ENCODE measurements at regions not wholly inside any gene's neighbourhood (a gene's known extent, or its start where the extent isn't known, plus 50 kb on each side); places are given as distances from the start of the nearest gene placed in this dataset.

DNA sequence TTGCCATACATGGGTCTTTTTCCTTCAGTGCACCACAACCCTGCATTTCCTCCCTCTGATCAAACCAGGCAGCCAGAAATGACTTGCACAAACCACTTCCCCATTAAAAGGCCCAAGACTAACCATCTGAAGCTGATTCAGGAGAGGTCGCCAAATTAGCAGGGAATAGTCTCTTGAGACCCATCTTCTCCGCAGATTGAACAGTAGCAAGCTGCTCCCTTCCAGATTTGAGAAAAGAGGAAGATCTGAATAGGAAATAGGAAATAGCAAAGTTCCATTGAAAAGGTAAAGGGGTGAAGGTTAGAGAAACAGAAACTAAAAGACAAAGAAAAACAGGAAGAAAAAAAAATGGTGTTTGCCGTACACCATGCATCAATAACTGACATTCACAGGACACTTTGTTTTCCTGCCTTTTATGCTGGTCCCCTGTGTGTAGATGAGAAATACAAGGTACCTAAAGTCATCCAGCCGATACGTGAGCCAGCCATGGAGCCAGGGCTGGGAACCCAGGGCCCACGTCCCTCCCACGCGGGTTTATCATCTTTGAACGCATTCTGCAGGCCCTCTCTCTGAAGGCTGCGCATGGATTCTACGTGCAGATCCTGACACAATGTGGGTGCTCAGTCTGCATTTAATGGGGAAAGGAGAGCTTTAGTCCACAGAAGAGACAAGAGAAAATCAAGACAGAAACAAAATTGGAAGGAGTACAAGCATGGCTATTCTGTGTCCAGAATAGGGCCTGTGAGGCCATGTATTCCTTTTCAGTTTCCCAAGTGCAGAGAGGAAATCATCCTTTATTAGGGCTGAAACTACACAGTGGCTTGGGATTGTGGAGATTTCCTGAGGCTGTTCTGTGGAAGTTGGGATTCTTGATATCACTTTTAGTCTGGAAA is 268.4 kb upstream of the NPVF start:
- no peak for DNase-seq (ENCODE audit: low read depth)
- no peak for TF ChIP-seq CTCF (conservative IDR thresholded peaks at IDR 0.05; ENCODE audit: low read length)
- no peak overlapping the region for H3K4me3 ChIP-seq (ENCODE audit: low read length)

DNA sequence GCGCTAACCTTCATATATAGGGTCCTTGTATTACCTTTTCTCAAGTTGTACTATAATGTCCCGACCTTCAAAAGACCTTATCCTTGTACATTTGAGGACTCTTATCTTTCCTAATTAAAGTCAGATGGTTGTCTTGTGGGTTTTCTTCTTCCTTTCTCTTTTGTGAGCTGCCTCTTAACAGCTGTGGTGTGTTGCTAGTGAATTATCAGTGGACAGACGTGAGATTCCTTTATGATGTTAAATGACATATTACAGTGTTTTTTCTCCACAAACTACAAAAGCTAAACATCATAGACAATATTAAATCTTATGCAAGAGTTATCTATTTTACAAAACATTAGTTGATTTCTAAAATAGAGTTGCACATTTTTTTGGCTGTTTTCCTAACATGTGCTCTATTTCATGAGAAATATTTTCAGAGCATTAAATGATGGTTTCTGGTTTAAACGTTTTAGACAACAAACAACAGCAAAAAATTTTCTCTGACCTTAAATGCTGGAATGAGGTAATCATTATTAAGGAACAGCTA is 272.2 kb upstream of the NPVF start:
- no peak for DNase-seq (ENCODE audit: low read depth)
- H3K4me3 ChIP-seq (ENCODE audit: low read length): no peak overlapping the region
- TF ChIP-seq CTCF (conservative IDR thresholded peaks at IDR 0.05; ENCODE audit: low read length): no peak

GRCh38 chr7:25503306-25503705 is 275.0 kb upstream of the NPVF start:
- no peak for TF ChIP-seq CTCF (conservative IDR thresholded peaks at IDR 0.05; ENCODE audit: low read length)
- no peak overlapping the region for H3K4me3 ChIP-seq (ENCODE audit: low read length)
- no peak for DNase-seq (ENCODE audit: low read depth)

GRCh38 chr7:25512061-25512687 is 283.9 kb upstream of the NPVF start:
- no peak for TF ChIP-seq CTCF (conservative IDR thresholded peaks at IDR 0.05; ENCODE audit: low read length)
- DNase-seq (ENCODE audit: low read depth): no peak
- H3K4me3 ChIP-seq (ENCODE audit: low read length): no peak overlapping the region

- no peak overlapping the region for H3K4me3 ChIP-seq (ENCODE audit: low read length)
- TF ChIP-seq CTCF (conservative IDR thresholded peaks at IDR 0.05; ENCODE audit: low read length): no peak
- no peak for DNase-seq (ENCODE audit: low read depth)
Measured at GRCh38 chr7:25515633-25516275, 287.5 kb upstream of the NPVF start.

DNA sequence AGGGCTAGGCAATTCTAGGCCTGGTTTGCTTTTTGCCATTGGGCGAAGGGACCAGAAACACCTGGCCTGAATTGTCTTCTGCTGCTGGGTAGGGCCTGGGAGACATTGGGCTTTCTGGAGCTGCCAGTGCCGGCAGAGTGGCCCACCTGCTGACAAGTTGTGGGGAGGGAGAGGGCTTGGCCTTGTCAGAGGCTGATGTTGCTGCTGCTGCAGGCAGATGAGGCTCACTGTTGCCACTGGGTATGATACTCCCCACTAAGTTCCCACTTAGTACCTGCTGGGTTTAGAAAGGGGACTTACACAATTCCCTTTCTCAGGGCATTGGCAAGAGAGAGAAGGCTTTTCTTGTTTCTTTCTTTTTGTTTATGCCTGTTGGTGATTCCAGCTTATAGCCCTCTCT is 289.6 kb upstream of the NPVF start:
- no peak for TF ChIP-seq CTCF (conservative IDR thresholded peaks at IDR 0.05; ENCODE audit: low read length)
- no peak for DNase-seq (ENCODE audit: low read depth)
- H3K4me3 ChIP-seq (ENCODE audit: low read length): no peak overlapping the region
